ENCODE measurements at regions not wholly inside any gene's neighbourhood (a gene's known extent, or its start where the extent isn't known, plus 50 kb on each side); places are given as distances from the start of the nearest gene placed in this dataset.

- no peaks in the 10 kb centered on the region for H3K36me3 ChIP-seq (ENCODE audit: low read depth, missing control alignments)
- intact Hi-C loops (cut with DNase I; ENCODE audit: low total_unique reads), result no loop called here
- H3K4me3 ChIP-seq, result no peak overlapping the region
- H3K9me3 ChIP-seq, result no peaks in the 10 kb centered on the region
- no peaks in the 10 kb centered on the region for H3K4me1 ChIP-seq
- no peaks in the 10 kb centered on the region for H3K27me3 ChIP-seq
- H3K27ac ChIP-seq, result no peak overlapping the region
- DNase-seq, result no peak
- 89 to 91% methylated on average over 5 of the region's 5 CpGs for WGBS, 2 donors
- no peak for TF ChIP-seq CTCF (IDR thresholded peaks at IDR 0.05)
- no peak for TF ChIP-seq POLR2A (IDR thresholded peaks at IDR 0.05)
These were observed 255.9 kb downstream of the NFKBIZ start for GRCh38 chr3:102105193-102105592.

GRCh38 chr3:102106416-102107097, 257.2 kb downstream of the NFKBIZ start:
- no peak for DNase-seq
- Histone ChIP-seq H3K4me1 (no peaks in the 10 kb centered on the region), H3K27me3 (no peaks in the 10 kb centered on the region), H3K27ac (no peak overlapping the region), H3K9me3 (no peaks in the 10 kb centered on the region), H3K4me3 (no peak overlapping the region), H3K36me3 (ENCODE audit: low read depth, missing control alignments) (no peaks in the 10 kb centered on the region)
- WGBS, 2 donors, result 89 to 92% methylated on average over 9 of the region's 9 CpGs
- TF ChIP-seq CTCF (IDR thresholded peaks at IDR 0.05), result no peak
- no peak for TF ChIP-seq POLR2A (IDR thresholded peaks at IDR 0.05)
- intact Hi-C loops (cut with DNase I; ENCODE audit: low total_unique reads), result no loop called here

- DNase-seq, result no peak
- H3K27ac ChIP-seq, result no peak overlapping the region
- H3K9me3 ChIP-seq, result no peaks in the 10 kb centered on the region
- H3K4me3 ChIP-seq, result no peak overlapping the region
- no peaks in the 10 kb centered on the region for H3K27me3 ChIP-seq
- TF ChIP-seq CTCF (IDR thresholded peaks at IDR 0.05), result no peak
- no peak for TF ChIP-seq POLR2A (IDR thresholded peaks at IDR 0.05)
- H3K36me3 ChIP-seq (ENCODE audit: low read depth, missing control alignments), result no peaks in the 10 kb centered on the region
- H3K4me1 ChIP-seq, result no peaks in the 10 kb centered on the region
- intact Hi-C loops (cut with DNase I; ENCODE audit: low total_unique reads), result no loop called here
These were observed 263.5 kb downstream of the NFKBIZ start for GRCh38 chr3:102112704-102113230.

DNA sequence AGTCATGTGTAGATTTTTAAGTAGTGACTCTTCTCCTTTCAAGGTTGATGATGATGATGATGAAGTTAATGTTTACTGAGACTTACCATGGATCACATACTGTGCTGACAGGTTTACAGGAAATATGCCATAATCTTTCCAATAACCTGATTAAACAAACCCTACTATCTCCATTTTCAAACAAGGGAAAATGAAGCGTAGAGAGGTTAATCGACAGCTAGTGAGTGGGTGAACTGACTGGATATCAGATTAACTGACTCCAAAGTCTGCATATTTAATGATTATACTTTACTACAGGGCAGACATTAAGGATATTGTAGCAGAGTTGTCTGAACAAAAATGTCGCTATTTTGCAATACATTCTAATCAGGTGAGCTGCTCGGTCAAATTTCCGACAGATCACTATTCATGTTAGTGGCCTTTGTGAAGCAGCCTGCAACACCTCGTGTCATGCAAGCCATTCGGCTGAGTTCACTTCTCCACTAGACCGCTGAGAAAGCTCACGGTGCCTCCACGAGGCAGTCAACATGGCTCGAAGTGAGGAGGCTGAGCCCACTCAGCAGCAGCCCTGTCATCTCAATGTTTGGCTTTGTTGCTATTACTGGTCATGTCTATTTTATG, 264.2 kb downstream of the NFKBIZ start:
- no peak for DNase-seq
- Histone ChIP-seq H3K4me1 (no peaks in the 10 kb centered on the region), H3K4me3 (no peak overlapping the region), H3K9me3 (no peaks in the 10 kb centered on the region), H3K27ac (no peak overlapping the region), H3K27me3 (no peaks in the 10 kb centered on the region), H3K36me3 (ENCODE audit: low read depth, missing control alignments) (no peaks in the 10 kb centered on the region)
- intact Hi-C loops (cut with DNase I; ENCODE audit: low total_unique reads), result no loop called here
- 84 to 87% methylated on average over 11 of the region's 11 CpGs for WGBS, 2 donors
- TF ChIP-seq CTCF (IDR thresholded peaks at IDR 0.05) (no peak), POLR2A (IDR thresholded peaks at IDR 0.05) (no peak)
